ENCODE measurements at regions not wholly inside any gene's neighbourhood (a gene's known extent, or its start where the extent isn't known, plus 50 kb on each side); places are given as distances from the start of the nearest gene placed in this dataset.

DNA sequence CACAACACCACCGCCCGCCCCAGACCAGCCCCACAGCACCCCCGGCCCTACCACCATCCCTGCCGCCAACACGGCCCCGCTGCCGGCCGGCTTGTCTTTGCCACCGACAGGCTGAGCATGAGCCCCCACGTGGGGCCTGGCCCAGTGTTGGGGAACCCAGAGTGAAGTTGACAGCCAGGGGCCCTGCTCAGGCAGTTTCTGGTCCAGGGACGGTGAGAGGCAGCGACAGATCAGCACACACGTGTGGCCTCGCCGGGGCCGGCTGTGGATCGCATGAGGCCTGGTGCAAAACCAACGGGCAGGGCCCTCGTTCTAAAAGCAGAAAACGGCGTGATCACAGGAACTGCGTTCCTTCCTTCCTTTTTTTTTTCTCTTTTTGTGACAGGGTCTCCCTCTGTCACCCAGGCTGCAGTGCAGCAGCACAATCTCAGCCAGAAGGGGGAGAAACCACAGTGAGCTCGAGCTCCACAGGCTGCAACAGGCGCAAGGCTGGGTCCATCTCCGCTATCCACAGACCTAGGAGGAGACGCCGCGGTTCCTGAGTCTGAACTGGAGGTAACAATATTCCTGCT, 50.5 kb upstream of the FBRSL1 start:
- DNase-seq, result no peak

GRCh38 chr12:132438726-132439125, 51.2 kb upstream of the FBRSL1 start:
- no peak for DNase-seq

DNA sequence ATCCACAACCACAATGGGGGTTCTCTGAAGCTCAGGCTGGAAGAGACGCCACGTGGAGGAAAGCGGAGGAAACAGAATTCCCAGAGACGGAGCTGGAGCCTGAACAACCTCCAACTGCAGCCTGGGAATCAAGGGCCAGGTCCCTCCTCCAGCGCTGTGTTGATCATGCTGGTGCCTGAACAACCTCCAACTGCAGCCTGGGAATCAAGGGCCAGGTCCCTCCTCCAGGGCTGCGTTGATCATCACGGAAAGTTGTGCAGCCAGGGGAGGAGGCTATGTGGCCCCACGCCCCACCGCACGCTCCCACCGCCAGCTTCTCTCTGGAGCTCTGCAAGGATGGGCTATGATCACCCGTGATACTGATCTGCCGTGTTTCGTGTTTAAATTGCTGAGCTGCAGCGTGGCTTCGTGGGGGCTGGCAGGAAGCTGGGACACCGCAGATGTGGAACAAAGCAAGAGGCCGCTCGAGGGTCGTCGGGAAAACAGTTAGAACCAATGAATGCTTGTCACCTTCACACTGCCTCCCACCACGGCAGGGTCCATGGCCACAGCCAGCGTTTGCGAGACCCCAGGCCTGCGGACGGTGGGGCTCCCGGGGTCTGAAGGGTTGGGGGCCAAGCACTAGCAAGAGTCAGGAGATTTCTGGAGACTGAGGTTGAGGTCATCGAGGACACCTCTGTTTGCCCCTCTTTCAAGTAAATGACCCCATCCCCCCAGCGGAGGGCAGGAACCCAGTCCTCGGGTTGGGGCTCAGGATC, 51.8 kb upstream of the FBRSL1 start:
- no peak for DNase-seq

GRCh38 chr12:132437252-132437932, 52.6 kb upstream of the FBRSL1 start:
- no peak for DNase-seq

GRCh38 chr12:132436791-132437251, 53.1 kb upstream of the FBRSL1 start:
- DNase-seq, result no peak

DNA sequence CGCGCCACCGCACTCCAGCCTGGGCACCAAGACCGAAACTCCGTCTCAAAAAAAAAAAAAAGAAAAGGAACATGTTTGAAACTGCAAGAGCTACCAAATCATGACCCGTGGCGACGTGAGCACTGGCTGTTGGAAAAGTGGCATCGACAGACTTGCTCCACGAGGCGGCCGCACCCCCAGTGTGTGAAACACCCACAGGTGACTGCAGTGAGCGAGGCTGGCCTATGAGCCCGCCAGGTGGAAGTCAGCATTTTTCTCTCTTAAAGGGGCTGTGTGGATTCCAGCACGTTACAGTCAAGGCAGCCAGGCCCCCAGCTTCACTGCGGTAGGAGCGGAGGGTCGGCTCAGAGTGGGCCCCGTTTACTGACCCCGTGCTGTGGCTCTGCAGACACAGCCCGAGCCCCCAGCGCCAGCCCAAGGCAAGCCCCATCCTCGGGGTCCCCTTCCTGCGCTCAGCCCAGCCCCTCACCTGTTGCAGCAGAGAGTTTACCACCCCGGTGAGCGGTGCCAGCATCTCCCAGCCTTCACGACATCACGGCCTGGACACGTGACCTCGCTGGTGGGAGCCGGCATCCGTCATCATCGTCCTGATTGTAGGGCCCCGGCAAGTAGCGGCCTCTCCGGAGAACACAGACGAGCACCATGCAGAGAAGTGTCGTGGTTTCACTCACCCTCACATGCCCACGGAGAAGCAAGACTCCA, 54.3 kb upstream of the FBRSL1 start:
- no peak for DNase-seq

DNA sequence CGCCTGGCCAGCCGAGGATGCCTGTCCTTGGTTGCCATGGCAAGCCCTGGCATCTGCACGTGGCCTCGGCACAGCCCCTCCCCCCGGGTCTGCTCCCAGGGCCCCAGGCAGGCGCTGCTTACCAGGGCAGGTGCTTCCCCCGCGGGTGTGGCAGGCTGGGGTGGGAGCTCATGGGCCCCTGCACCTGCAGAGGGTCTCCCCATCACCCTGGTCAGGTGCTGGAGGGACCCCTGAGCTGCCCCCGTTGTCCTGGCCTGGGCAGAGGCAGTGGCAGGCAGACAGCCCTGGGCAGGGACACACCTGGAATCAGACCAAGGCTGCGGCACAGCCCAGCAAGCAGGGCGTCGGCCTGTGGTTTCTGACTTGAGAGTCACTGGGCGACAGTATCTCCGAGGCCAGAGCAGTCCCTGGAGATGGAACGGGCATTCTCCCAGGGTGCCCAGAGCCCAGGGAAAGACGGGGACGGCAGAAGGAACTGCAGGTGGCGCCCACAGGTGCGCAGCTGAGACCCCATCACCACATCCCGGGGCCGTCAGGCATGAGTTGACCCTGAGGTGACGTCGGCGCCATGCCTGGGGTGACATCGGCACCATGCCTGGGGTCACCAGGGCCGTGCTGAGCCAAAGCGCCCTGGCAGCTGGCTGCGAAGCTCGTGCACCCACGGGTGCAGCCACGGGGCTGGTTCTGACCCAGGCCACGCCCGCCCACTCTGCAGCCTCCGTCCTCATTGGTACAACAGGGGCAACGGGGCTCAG, 56.1 kb upstream of the FBRSL1 start:
- no peak for DNase-seq

GRCh38 chr12:132432721-132433577, 57.0 kb upstream of the FBRSL1 start:
- no peak for DNase-seq

DNA sequence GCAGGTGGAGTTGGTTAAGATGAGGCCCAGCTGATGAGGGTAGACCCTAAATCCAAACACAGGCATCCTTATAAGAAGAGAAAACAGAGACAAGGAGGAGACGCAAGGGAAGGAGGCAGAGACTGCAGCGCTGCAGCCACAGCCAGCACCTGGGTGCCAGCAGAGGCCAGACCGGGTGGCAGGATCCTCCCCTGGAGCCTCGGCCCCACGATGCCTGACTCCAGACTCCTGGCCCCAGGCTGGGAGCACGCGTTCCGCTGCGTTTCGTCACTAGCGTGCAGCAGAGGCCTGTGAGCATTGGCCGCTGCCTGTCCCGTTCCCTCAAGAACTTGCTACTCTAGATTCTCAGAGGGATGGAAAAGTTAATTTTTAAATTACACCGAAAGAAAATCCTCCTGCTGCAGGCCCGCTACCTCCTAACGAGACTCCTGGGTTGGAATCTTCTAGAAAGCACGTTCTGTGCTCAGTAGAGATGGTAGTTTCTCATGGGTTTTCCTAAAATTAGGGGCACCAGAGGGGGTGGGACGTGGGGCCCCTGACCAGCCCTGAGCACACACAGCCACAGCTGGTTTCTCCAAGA, 57.7 kb upstream of the FBRSL1 start:
- DNase-seq, result no peak

DNA sequence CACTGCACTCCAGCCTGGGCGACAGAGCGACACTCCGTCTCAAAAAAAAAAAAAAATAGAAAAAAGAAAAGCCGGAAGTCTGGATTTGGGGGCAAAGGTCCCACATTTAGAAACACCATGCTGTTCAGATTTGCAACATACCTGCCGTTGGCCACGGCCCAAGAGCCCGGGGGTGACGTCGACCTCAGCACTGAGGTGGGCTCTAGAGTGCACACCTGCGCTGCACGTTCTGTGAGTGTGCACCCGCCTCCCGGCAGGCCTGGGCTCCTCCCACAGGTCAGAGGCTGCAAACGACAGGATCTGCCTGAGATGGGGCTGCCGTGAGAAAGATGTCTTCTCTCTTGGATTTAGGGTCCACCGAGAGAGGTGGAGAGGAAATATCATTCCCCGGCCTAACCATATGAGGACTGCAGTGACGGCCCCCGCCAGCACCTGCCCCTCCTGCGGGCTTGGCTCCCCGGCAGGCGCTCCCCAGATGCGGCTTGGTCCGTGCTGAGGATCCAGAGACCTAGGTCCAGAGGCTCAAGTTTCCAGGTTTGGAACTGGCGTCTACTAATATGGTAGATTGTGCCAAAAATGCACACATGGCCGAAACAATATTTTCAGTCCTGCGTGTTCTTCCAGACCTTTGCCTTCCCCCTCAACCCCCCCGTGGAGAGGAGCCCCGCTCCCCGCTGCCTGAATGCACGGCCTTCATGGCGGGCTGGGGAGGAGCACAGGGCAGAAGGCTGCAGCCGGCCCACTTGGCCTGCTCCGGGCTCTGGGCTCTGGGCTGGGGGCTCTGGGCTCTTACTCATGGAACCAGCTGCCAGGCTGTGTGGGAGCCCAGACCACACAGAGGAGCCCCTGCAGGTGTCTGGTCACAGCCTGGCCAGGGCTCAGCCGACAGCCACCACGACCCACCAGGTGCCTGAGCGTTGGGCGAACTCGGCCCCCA, 58.8 kb upstream of the FBRSL1 start:
- DNase-seq, result no peak

GRCh38 chr12:132429946-132430643, 59.9 kb upstream of the FBRSL1 start:
- DNase-seq, result peak; percentile 45

DNA sequence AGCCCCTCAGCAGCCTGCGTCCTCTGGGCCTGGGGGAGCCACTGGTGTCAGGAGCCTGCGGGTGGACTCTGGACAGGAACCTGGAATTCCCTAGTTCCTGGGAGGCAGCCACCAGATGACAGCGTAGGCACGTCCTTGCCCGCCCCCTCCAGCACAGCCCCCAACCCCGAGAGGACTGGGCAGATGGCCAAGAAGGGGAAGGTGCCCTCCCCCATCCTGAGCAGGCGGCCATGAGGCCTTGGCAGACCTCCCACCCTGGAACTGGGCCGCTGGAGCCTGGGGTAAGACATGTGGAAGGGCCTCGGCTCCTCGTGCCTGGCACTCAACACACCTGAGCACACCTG, 60.4 kb upstream of the FBRSL1 start:
- DNase-seq, result no peak

DNA sequence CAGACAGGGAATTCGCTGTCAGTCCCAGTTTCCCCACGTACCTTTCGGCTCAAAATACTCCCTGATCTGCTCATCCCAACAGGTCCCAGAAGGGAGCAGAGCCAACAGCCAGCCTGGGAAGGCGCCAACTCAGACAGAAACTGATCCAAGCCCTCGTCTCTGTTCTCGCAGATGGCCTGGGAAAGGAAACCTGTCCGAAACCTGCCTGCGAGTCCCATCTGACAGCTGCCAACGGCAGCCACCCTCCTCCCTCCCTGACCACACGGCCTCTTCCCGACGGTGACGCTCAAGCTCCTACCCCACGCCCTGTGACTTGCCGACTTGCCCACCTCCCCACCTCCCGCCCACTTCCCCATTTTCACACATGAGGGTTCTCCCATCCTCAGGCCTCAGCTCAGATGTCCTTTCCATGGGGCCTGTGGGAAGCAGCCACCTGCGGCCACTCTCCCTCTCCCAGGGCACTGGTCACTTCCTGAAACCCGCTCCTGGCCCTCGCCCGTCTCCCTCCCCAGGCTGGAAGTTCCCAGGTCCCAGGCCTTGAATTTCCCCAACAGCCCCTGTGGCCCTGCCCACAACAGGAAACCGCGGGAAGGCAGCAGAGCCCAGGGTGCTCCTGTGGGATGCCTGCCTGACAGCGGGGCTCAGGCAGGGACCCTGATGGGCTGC, 60.9 kb upstream of the FBRSL1 start:
- no peak for DNase-seq

DNA sequence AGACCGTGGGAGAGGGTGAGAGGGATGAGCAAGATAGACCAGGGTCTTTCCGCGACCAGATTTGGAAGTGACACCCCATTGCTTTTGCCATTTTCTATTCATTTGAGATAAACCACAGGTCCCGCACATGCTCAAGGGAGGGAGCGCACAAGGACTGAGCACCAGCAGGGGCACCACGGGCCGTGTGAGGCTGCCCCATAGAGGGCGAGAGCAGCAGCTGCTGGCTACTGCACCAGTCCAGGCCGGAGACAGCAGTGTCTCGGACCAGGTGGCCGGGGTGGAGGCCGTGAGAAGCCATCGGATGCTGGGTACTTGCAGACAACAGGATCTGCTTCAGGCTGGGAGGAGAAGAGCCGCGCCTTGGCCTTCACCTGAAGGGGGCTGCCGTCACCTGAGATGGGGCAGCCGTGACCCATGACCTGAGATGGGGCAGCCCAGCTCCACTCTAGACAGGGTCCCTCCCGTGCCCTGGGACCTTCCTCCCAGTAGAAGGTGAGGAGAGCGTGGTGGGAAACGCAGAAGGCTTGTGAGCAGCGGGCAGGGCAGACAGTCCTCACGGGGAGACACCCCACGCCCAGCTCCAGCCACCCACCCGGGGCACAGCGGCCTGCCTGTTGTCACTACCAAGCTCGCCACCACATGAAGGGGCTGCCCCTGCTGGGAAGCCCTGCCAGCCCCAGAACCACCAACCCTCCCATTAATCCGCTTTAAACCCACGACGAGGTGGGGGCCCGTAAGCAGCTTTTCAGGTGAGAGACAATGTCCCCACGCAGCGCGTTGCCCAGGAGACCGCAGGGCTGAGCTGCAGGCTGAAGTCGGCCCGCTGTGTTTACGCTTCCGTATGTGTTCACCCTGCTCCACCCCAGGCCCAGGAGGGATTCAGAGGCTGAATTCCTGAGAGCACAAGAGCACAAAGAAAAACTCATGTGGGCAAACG, 61.7 kb upstream of the FBRSL1 start:
- no peak for DNase-seq

- DNase-seq, result no peak
Observed at GRCh38 chr12:132427174-132427768, 62.7 kb upstream of the FBRSL1 start.

DNA sequence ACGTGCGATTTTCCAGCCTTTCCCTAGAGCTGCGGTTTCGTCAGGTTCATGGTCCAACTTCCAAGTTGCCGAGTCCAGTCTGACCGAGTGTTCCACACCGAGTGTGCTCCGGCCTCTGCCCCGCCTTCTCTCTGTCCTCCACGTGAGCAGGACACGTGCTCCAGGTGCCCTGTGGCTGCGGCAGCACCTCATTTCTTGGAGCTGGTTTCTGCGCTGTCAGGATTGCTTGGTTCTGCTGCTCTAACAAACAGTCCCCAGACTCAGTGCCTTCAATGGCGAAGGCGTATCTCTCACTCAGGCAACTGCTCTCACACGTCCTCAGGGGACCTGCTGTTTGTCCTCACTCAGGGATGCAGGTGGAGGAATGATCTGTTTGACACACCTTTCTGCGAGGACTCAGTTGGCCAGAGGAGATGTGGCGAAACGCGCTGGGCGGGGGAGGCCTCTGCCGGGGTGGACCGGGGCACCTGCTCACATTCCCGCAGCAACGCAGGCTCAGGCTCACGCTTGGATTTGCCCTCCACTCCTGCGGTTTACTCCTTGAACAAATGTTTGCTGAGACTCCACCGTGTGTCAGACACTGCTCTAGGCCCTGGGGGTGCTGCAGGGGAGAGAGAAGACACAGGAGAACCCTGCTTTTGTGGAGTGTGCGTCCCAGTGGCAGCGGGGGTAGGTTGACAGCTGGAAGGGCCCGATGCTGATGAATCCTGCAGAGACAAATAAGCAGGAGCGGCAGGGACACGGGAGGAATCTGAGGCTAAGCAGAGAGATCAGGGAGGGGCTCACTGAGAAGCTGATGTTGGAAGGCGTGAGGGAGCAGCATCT, 63.4 kb upstream of the FBRSL1 start:
- DNase-seq, result no peak

DNA sequence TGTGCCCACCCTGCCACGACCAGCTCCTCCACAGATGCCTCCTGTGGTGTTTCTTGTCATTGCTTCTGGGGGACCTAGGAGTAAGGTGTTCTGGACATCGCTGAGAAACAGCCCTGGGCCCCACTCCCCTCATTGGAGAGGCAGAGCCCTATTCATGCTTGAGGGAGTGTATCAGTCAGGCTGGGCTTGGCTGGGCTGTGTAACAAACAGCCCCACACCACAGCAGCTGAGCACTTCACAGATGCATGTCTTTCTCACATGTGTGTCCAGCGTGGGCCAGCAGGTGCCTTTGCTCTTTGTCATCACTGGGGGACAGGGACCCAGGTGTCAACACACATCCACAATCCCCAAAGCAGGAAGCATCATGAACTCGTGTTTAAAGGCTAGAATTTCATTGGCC, 65.1 kb upstream of the FBRSL1 start:
- DNase-seq, result no peak

All from activated CD4-positive, alpha-beta T cell treated with anti-CD3 and anti-CD28 coated beads for 1 hour (primary cell).